ENCODE measurements at regions not wholly inside any gene's neighbourhood (a gene's known extent, or its start where the extent isn't known, plus 50 kb on each side); places are given as distances from the start of the nearest gene placed in this dataset.
A peak's percentile ranks its signal among the peaks of the same experiment; 100 is the strongest.
"Not testable (repeated sequence)": the region's sequence is repeated elsewhere in the genome, so short reads cannot be mapped to it uniquely, and the experiment has no call there.

GRCh38 chr9:41075671-41076070, 52.8 kb downstream of the FOXD4L6 start:
- DNase-seq (ENCODE audit: low read depth); H3K4me3 ChIP-seq (ENCODE audit: low read depth, low read length): not testable (repeated sequence)

GRCh38 chr9:41074356-41074942, 54.0 kb downstream of the FOXD4L6 start:
- DNase-seq (ENCODE audit: low read depth): not testable (repeated sequence)
- H3K4me3 ChIP-seq (ENCODE audit: low read depth, low read length): peak overlapping the region; percentile 46

DNA sequence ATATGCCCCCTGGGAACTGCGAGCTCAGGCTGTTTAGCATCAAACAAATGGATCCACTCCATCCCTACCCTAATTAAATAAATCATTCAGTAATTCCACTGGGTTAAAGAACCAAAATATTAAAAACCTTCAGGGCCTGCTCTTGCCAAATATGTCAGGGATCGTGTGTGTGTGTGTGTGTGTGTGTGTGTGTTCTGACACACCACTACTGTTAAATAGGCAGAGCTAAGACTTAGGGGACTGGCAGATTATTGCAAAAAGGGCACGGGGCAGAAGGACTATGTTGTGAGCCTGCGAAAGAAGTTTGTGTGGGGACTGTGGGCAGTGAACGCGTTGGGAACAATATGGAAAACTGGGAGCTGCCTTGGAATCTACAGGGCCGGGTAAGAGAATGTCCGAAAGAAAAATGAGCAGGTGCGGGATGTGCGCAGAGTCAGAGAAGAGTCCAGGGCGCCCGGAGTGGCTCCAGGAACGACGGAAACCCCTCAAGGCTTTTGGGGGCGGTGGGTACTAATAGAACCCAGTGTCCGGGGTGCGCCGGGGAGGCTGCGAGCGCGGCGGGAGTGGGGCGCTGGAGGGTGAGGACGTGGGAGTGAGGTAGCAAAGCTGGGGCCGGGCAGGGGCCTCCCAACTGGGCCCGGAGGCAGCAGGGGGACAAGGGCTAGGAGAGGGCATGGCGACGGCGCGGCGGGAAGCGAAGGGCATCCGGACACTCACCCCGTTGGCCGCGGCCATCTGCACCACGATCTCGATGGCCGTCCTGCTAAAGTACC, 54.8 kb downstream of the FOXD4L6 start:
- not testable (repeated sequence) for H3K4me3 ChIP-seq (ENCODE audit: low read depth, low read length); DNase-seq (ENCODE audit: low read depth)

GRCh38 chr9:41064125-41064795, 64.2 kb downstream of the FOXD4L6 start:
- DNase-seq (ENCODE audit: low read depth); H3K4me3 ChIP-seq (ENCODE audit: low read depth, low read length): not testable (repeated sequence)

DNA sequence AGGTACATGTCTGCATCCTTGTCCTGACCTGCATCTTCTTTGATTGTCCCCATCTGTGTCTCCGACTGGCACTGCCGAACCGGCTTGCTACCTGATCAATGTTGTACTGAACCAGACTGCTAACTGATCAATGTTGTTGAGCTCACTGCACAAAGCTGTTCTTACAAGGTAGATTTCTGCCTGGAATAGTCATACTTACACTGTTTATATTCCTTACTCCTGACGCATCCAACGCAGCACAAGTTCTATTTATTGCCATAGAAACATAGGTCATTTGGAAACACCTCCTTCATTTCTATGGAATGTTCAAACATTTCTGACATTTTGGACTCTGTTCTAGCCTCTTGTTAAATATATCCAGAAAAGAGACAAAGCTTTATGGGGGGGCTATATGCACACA, 65.2 kb downstream of the FOXD4L6 start:
- DNase-seq (ENCODE audit: low read depth); H3K4me3 ChIP-seq (ENCODE audit: low read depth, low read length): not testable (repeated sequence)

DNA sequence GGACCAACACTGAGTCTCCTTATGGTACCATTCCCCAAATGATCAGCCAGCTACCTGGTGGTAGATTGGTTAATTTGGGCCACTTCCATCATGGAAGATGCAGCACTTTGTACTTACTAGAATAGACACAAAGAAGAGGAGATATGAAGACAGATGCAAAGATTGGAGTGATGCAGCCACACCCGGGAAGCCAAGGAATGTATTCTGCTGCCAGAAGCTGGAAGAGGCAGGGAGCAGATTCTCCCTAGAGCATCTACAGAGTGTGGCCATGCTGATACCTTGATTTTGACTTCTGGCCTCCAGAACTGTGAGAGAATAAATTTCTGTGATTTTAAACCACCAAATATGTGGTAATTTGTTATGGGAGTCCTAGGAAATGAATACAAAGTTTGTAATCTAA, 68.9 kb downstream of the FOXD4L6 start:
- DNase-seq (ENCODE audit: low read depth); H3K4me3 ChIP-seq (ENCODE audit: low read depth, low read length): not testable (repeated sequence)

DNA sequence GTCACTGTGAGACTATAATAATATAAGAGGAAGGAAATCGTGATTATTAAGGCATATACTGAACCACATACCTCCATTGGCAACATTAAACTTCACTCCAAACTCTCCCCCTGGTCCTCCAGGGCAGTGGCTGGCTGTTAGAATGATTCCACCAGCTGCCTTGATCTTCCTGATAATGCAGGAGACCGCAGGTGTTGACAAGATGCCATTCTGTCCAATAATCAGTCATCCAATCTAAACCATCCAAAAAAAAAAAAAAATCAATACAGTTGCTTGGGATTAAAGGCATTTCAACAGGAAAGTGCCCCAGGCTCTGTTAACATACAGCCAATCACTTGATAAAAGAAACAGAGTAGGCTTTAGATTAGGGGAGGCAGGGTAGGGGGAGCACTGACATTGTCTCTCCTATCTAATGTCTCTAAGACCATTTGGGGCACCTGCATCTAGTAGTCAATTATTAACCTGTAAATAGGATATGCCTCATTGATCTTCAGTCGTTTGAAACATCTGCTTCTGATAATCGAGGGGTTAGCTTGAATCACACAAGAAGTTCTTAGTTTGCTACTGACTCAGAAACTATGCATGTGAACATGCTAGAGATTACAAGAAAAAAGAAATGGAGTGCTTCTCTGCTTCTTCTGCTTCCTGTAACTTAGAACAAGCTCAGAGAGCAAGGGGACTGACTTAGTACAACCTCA, 74.7 kb downstream of the FOXD4L6 start:
- not testable (repeated sequence) for DNase-seq (ENCODE audit: low read depth); H3K4me3 ChIP-seq (ENCODE audit: low read depth, low read length)

DNA sequence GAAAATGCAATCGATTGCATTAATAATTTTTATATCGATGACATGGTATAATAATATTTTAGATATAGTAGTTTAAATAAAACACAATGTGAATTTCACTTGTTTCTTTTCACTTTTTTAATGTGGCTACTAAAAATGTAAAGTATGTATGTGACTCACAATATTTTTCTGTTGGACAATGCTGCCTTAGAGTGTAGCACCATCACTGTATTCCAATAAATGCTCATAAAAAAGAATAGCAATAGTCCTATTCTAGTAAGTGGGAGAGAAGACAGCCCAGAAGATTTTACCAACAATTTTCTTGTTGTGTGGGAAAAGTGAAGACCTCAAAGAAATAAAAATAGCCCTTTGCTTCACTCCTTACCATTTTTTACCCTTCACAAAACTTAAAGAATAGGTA, 79.8 kb downstream of the FOXD4L6 start:
- DNase-seq (ENCODE audit: low read depth); H3K4me3 ChIP-seq (ENCODE audit: low read depth, low read length): not testable (repeated sequence)

DNA sequence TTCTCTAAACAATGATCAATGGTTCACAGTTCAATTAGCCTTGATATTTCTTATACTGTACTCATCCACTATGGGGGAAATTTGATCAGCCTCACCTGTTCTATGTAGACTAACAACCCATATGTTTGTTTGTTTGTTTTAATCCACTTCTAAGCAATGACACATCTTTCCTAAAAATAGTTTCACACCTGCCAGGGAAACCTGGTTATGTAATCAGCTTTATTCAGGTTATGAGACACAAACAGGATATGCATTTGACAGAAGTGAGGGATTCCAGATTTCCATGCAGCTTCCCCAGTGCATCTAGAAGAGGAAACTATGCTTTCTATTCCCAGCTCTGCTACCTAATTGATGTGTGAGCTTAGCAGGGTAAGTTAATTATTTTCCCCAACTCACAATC, 80.7 kb downstream of the FOXD4L6 start:
- DNase-seq (ENCODE audit: low read depth); H3K4me3 ChIP-seq (ENCODE audit: low read depth, low read length): not testable (repeated sequence)

- not testable (repeated sequence) for H3K4me3 ChIP-seq (ENCODE audit: low read depth, low read length); DNase-seq (ENCODE audit: low read depth)
Observed at GRCh38 chr9:41044930-41045329, 83.6 kb downstream of the FOXD4L6 start.

- not testable (repeated sequence) for DNase-seq (ENCODE audit: low read depth); H3K4me3 ChIP-seq (ENCODE audit: low read depth, low read length)
Observed at GRCh38 chr9:41043433-41043832, 85.0 kb downstream of the FOXD4L6 start.

GRCh38 chr9:41042111-41042510, 86.4 kb downstream of the FOXD4L6 start:
- H3K4me3 ChIP-seq (ENCODE audit: low read depth, low read length): not testable (repeated sequence)
- DNase-seq (ENCODE audit: low read depth): peak; percentile 38

- not testable (repeated sequence) for DNase-seq (ENCODE audit: low read depth); H3K4me3 ChIP-seq (ENCODE audit: low read depth, low read length)
Observed at GRCh38 chr9:41040705-41041342, 87.7 kb downstream of the FOXD4L6 start.

GRCh38 chr9:41035276-41035675, 93.2 kb downstream of the FOXD4L6 start:
- H3K4me3 ChIP-seq (ENCODE audit: low read depth, low read length); DNase-seq (ENCODE audit: low read depth): not testable (repeated sequence)

- not testable (repeated sequence) for H3K4me3 ChIP-seq (ENCODE audit: low read depth, low read length); DNase-seq (ENCODE audit: low read depth)
Observed at GRCh38 chr9:41034699-41035197, 93.7 kb downstream of the FOXD4L6 start.

DNA sequence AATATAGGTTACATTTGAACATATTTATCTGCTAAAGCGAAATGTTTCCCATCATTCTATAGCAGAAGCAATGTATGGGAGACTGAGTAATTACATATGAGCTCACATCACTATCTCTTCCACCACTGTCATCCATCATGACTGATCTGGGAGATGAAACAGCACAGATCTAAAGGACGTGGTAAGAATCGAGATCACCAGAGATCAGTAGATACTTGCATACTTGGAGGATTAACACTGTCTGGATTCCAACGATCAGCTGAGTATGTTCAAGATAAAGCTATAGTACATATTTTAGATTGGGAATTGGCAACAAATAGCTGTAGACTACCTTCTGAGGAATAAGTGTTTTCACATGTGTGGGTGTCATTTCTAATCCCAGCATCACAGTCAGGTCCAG, 94.6 kb downstream of the FOXD4L6 start:
- not testable (repeated sequence) for DNase-seq (ENCODE audit: low read depth); H3K4me3 ChIP-seq (ENCODE audit: low read depth, low read length)

GRCh38 chr9:41033360-41033759, 95.1 kb downstream of the FOXD4L6 start:
- not testable (repeated sequence) for H3K4me3 ChIP-seq (ENCODE audit: low read depth, low read length); DNase-seq (ENCODE audit: low read depth)

GRCh38 chr9:41026912-41027676, 101.4 kb downstream of the FOXD4L6 start:
- not testable (repeated sequence) for DNase-seq (ENCODE audit: low read depth); H3K4me3 ChIP-seq (ENCODE audit: low read depth, low read length)
